Dermis blood vessel endothelial cell (primary cell): ENCODE measurements at regions not wholly inside any gene's neighbourhood (a gene's known extent, or its start where the extent isn't known, plus 50 kb on each side); places are given as distances from the start of the nearest gene placed in this dataset.
A peak's percentile ranks its signal among the peaks of the same experiment; 100 is the strongest.
"Not testable (repeated sequence)": the region's sequence is repeated elsewhere in the genome, so short reads cannot be mapped to it uniquely, and the experiment has no call there.

Experiments used
- DNase-seq: peaks from one replicate; pipeline ENCODE4 v3.0.0; 2010

- DNase-seq, result no peak
Observed at GRCh38 chr22:22759371-22759770, 115.0 kb downstream of the GGTLC2 start.

DNA sequence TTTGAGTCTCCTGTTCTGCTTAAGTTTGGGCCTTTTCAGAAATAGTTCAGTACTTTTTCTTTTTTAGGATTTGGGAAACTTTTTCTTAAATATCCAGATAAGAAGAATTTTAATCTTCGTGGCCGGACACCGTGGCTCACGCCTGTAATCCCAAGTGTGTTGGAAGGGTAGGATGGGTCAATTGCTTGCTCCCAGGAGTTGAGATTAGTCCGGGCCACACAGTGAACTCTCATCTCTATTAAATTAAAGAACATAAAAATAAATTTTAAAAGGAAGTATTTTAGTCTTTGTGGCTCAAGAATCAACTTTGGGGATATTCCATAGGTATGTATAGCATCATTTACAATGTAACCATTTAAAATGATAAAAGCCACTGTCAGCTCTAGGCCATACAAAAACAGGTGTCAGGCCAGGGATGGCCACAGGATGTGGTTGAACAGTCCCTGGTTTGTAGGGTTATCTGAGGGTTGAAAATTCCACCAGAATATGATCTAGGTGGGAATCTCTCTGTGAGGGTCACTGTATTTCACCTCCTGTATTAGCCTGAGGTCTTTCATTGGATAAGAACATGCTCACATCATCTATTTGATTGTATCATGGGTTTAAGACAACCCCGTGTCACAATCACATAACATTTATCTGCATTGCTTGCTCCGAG is 115.6 kb downstream of the GGTLC2 start:
- no peak for DNase-seq

GRCh38 chr22:22761606-22761962 is 117.2 kb downstream of the GGTLC2 start:
- no peak for DNase-seq

GRCh38 chr22:22761963-22762772 is 117.8 kb downstream of the GGTLC2 start:
- no peak for DNase-seq

DNA sequence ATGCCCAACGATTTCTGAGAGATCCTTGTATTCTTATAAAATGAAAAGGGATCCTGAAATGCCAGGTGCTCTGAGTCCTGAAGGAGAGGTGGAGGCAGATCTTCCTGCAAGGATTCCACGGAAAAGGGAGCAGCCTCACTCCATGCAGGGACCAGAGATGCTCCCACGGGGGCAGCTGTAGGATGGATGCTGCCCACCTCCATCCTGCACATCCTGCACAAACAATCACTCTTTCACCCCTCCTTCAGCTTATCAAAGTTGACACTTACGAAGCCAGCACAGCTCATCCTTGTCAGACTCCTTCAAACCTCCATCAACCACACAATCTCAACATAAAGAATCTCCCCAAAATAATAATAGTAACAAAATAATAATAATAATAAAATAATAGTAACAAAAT is 119.1 kb downstream of the GGTLC2 start:
- no peak for DNase-seq

DNA sequence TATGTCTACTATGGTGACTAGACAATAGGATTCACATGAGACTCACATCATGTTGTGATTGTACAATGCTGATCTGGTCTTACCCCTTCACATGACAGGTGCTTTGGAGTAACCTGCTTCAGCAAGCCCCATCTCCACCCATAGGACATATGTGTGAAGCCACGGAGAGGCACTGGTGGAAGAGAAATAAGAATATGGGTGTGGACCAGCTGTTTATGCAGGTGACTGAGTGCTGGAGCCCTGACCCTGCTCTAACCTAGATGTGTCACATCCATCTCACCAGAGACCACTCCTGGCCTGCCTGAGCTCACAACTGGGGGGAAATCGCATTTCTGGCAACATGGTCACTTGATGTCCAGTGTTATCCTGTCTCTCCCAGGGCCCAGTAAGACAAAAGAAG is 119.7 kb downstream of the GGTLC2 start:
- DNase-seq, result no peak

DNA sequence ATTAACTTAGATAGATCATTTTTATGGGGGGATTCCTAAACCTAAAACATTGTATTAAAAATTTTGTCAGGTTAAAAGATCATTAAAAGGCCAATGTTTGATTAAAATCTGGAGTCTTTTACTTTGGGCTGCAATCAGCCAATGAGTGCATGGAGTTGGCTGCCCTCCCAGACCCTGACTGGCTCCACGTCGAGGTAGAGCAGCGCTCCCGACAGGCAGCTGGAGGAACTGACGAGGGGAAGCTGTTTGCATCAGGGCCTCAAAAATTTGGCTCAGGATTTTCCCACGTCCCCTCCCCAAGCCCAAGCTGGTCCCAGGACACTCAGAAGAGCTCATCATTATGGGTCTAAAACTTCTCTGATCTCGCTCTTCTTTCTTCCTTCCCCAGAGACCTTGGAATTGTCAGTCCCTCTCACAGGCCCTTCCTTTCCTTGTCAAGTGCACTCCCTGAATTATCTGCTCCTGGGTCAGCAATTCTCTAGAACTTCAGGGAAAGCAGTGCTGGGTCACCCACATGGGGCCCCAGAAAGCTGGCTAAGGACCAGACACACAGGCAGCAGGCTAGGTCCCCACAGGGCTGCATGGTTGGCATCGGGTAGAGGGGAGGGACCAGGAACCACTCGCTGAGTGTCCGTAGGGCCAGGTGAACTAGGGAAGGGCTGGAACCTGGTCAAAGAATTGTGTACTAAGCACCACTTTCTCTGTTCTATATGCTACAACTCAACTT is 119.6 kb upstream of the IGLL5 start:
- DNase-seq, result no peak

GRCh38 chr22:22768885-22769284 is 118.7 kb upstream of the IGLL5 start:
- no peak for DNase-seq

DNA sequence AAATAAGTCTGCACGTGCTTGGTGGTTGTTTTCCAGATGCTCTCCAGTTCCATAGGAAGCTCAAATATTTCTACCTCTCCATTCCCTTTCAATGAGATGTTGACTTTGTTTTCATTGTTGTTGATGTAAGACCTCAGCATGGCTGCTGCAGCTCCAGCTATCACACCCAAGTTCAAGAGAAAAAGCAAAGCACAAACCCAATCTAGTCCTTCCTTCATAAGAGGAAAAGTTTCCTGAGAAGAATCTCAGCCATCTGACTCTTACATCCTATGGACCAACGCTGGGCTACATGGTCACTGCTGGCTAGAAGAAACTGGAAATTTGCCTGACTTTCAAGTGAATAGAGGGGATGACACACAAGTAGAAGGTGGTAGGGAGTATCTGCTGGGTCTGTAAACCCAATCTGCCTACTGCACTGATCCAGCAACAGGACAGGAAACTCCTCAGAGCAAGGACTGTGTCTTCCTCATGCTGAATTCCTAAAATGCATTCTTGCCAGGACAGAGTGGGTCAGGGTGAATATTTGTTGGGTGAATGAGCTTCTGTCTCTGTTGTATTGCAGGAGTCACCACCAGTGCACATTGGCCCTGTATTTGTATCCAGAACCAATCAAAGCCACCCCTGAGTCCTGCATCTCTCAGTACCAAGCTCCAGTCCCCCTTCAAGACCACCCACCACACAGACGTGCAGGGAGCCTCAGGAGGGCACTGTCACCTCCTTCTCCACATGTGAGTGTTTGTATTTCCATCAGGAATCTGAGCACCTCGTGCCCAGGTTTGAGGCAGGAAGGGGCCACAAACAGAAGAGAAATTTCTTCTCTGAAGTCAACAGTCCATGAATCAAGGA is 118.0 kb upstream of the IGLL5 start:
- no peak for DNase-seq

DNA sequence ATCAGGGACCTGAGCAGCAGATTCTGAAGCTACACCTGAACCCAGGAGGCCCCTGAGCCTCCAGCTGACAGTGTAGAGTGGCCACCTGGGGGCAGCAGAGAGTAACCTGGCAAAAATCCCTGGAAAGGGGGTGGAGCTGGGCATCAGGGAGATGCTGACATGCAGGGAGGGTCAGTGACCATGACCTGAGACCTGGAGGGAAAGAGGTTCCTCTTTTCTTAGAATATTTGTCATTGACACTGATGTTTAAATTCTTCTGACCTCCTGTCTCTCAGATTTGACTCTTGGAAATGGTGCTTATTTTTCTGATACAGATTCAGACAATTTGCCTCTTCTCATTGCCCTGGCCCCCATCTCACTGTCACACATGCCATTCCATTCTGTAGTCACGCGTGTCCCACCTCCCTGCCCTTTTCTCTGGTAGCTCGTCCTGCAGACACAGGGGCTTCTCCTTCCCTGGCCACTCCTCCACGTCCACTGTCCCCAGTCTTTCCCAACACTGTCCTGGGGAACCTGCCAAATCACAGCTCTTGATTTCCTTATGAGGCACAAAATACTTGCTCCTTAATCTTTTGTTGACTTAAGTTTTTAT is 117.2 kb upstream of the IGLL5 start:
- peak; percentile 65 for DNase-seq

- no peak for DNase-seq
Observed at GRCh38 chr22:22770881-22771280, 116.7 kb upstream of the IGLL5 start.

GRCh38 chr22:22771696-22772377 is 115.8 kb upstream of the IGLL5 start:
- no peak for DNase-seq

DNA sequence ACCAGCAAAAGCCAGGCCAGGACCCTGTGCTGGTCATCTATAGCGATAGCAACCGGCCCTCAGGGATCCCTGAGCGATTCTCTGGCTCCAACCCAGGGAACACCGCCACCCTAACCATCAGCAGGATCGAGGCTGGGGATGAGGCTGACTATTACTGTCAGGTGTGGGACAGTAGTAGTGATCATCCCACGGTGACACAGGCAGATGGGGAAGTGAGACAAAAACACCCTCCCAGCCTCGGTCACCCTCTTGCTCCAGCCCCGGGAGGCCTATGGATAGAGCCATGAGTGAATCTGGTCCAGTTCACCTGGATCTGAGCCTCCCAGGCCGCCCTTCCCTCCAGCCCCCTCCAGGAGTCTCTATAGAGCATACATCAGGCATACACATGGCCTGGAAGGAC is 115.2 kb upstream of the IGLL5 start:
- no peak for DNase-seq

- no peak for DNase-seq
Observed at GRCh38 chr22:22772883-22773282, 114.7 kb upstream of the IGLL5 start.

GRCh38 chr22:22773427-22773826 is 114.2 kb upstream of the IGLL5 start:
- DNase-seq, result no peak

DNA sequence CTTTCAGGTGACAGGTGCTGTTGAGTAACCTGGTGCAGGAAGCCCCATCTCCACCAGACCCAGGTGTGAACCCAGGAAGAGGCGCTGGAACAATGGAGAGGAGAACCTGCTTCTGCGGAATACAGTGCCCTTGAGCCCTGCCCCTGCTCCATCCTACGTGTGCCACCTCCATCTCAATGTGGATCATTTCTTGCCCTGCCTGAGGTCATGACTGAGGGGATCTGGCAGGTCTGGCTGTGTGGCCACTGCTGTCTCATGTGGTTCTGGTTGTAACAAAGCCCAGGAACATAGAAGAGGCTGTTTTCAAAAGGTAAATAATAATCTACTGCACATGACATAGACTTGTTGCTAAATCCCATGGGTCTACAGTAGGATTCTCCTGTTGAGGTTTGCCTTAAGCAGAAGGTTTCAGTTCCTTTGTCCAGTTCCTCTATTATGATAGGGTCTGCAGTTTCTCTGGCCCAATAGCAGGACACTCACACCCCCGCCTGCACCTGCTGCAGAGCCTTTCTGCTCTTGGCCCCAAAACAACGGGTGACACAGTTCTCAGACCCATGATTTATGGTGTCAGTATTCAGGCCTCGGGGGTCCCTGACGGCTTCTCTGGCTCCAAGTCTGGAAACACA is 113.5 kb upstream of the IGLL5 start:
- no peak for DNase-seq

DNA sequence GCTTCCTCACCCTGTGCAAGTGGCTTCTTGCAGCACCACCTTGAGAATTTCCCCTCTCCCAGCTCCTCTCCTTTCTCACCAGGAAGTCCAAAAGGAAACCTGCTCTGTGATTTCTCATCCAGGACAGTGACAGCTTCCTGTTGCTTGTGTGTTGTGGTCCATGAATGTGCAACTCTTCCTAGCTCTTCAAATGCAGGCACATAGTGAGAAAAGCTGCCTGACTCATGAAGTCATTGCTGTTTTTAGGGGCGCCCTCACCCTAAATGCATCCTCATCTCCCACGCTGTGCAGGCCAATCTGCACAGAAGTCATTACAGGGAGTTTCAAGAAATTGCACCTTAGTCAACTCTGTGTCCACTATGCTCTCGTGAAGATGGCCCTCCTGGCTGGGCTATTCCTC is 112.9 kb upstream of the IGLL5 start:
- DNase-seq, result not testable (repeated sequence)

GRCh38 chr22:22776121-22776520 is 111.5 kb upstream of the IGLL5 start:
- DNase-seq, result no peak

DNA sequence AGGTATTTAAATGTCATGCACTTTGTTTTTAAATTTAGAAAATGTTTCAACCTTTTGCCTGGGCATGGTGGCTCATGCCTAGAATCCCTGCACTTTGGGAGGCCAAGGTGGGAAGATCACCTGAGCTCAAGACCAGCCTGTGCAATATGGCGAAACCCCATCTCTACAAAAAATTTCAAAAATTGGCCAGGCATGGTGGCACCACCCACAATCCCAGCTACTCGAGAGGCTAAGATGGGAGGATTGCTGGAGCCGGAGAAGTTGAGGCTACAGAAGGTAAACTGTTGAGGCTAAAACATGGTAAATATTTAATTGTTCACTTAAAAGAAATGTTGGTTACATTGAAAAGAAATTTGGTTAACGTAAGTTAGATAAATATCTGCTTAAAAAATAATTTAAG is 108.4 kb upstream of the IGLL5 start:
- no peak for DNase-seq

- DNase-seq, result no peak
Observed at GRCh38 chr22:22783575-22783974, 104.0 kb upstream of the IGLL5 start.
